ENCODE measurements at regions not wholly inside any gene's neighbourhood (a gene's known extent, or its start where the extent isn't known, plus 50 kb on each side); places are given as distances from the start of the nearest gene placed in this dataset.

- DNase-seq (ENCODE audit: extremely low read depth in 1 of 4, low spot score in 3 of 4) (no peak), FAIRE-seq (no peak), ATAC-seq (no peak)
- no peak overlapping the region for H3K4me2 ChIP-seq (ENCODE audit: insufficient read depth, low read length)
- in situ Hi-C loops (cut with MboI) = no loop called here
- H3K9me3 ChIP-seq (replicated peaks; ENCODE audit: control insufficient read depth, insufficient read depth, low read depth, low read length) = no peaks in the 10 kb centered on the region
- no peak overlapping the region for H3K9ac ChIP-seq (ENCODE audit: insufficient read depth in 1 of 2, low read depth in 2 of 2, low read length in 2 of 2)
- no peaks in the 10 kb centered on the region for H3K27me3 ChIP-seq (ENCODE audit: control insufficient read depth in 2 of 2, insufficient read depth in 2 of 2, low read length in 2 of 2)
- CTCF ChIA-PET (ENCODE audit: low intra/inter-chr PET ratio) = no interaction called here
- no peaks in the 10 kb centered on the region for H3K4me1 ChIP-seq (replicated peaks in 1 of 2; ENCODE audit: control insufficient read depth in 2 of 2, insufficient read depth in 2 of 2, low read length in 2 of 2)
- intact Hi-C loops (cut with micrococcal nuclease) = no loop called here
- no peaks in the 10 kb centered on the region for H3K36me3 ChIP-seq (ENCODE audit: control insufficient read depth, insufficient read depth, low read length)
- BruUV-seq (replicated peaks) = no TSS peak
- no peak overlapping the region for H3K4me3 ChIP-seq
- no peaks in the 10 kb centered on the region for H4K20me1 ChIP-seq (replicated peaks; ENCODE audit: control insufficient read depth, insufficient read depth, low read length)
- H2AFZ ChIP-seq (ENCODE audit: low read depth, low read length) = no peak overlapping the region
- no peak for TF ChIP-seq HDAC1 (IDR thresholded peaks at IDR 0.05)
- no peak for TF ChIP-seq ZNF431 (CRISPR knock-in tag; IDR thresholded peaks at IDR 0.05)
- TF ChIP-seq NR4A1 (CRISPR knock-in tag; IDR thresholded peaks at IDR 0.05) = no peak
- TF ChIP-seq NR4A1 (tag; IDR thresholded peaks at IDR 0.05) = no peak
- no peak for TF ChIP-seq EP400 (IDR thresholded peaks at IDR 0.05)
- no peak for TF ChIP-seq EZH2 (IDR thresholded peaks at IDR 0.05; ENCODE audit: borderline replicate concordance, low read depth, low read length)
- TF ChIP-seq ZNF398 (CRISPR knock-in tag; IDR thresholded peaks at IDR 0.05) = no peak
- no peak for TF ChIP-seq MTA1 (IDR thresholded peaks at IDR 0.05; ENCODE audit: borderline replicate concordance)
- TF ChIP-seq SREBF2 (CRISPR knock-in tag; IDR thresholded peaks at IDR 0.05) = no peak
- TF ChIP-seq EWSR1 (IDR thresholded peaks at IDR 0.05; ENCODE audit: borderline replicate concordance, low read depth, partially characterized antibody) = no peak
- no peak for TF ChIP-seq STAT6 (CRISPR knock-in tag; IDR thresholded peaks at IDR 0.05)
- TF ChIP-seq ESRRB (CRISPR knock-in tag; IDR thresholded peaks at IDR 0.05; ENCODE audit: borderline replicate concordance) = no peak
- TF ChIP-seq PURB (CRISPR knock-in tag; IDR thresholded peaks at IDR 0.05; ENCODE audit: low read depth) = no peak
- no peak for TF ChIP-seq MAFK (IDR thresholded peaks at IDR 0.05; ENCODE audit: low read length)
- H3K79me2 ChIP-seq (ENCODE audit: control insufficient read depth, insufficient read depth, low read length) = no peaks in the 10 kb centered on the region
- POLR2A ChIA-PET = no interaction called here
- H3K27ac ChIP-seq (ENCODE audit: extremely low read depth, low read depth, low read length) = no peak overlapping the region
- no peaks in the 10 kb centered on the region for H3K9me1 ChIP-seq (ENCODE audit: control insufficient read depth, insufficient read depth, low read length)
Observed at GRCh38 chr1:194184974-194185373, 998.6 kb upstream of the B3GALT2 start.

Measured in K562 (cell line).